Erythroblast (primary cell): ENCODE measurements at regions not wholly inside any gene's neighbourhood (a gene's known extent, or its start where the extent isn't known, plus 50 kb on each side); places are given as distances from the start of the nearest gene placed in this dataset.

ENCODE experiments used
- DNase-seq, 2 experiments: peaks; one replicate each; lab custom pipeline; 2025; lab: John Stamatoyannopoulos, UW
- GATA1 ChIP-seq: IDR thresholded peaks from 2 replicates; pipeline ENCODE4 v1.6.1; 2011; ENCODE audit warnings: low read depth, mild to moderate bottlenecking, control low read depth, low read length, moderate library complexity
- POLR2A ChIP-seq: IDR thresholded peaks from 2 replicates; pipeline ENCODE4 v1.6.1; 2011; ENCODE audit warnings: mild to moderate bottlenecking, low read length

- DNase-seq: no peak
- TF ChIP-seq POLR2A (no peak), GATA1 (no peak)
Measured at GRCh38 chr4:55763996-55764395, 55.6 kb upstream of the EXOC1L start.

- no peak for TF ChIP-seq GATA1
- no peak for TF ChIP-seq POLR2A
- no peak for DNase-seq
Measured at GRCh38 chr4:55765070-55765469, 54.5 kb upstream of the EXOC1L start.

GRCh38 chr4:55768291-55768690 is 51.3 kb upstream of the EXOC1L start:
- DNase-seq: no peak
- no peak for TF ChIP-seq GATA1
- no peak for TF ChIP-seq POLR2A
